ENCODE measurements at regions not wholly inside any gene's neighbourhood (a gene's known extent, or its start where the extent isn't known, plus 50 kb on each side); places are given as distances from the start of the nearest gene placed in this dataset.
"Not testable (repeated sequence)": the region's sequence is repeated elsewhere in the genome, so short reads cannot be mapped to it uniquely, and the experiment has no call there.

DNA sequence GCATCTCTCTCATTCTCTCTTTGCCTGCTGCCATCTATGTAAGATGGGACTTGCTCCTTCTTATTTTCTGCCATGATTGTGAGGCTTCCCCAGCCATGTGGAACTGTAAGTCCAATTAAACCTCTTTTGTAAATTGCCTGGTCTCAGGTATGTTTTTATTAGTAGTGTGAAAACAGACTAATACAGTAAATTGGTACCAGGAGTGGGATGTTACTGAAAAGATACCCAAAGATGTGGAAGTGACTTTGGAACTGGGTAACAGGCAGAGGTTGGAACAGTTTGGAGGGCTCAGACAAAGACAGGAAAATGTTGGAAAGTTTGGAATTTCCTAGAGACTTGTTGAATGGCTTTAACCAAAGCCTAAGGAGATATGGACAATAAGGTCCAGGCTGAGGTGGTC lies 503.1 kb upstream of the SOX9 start:
- not testable (repeated sequence) for DNase-seq

DNA sequence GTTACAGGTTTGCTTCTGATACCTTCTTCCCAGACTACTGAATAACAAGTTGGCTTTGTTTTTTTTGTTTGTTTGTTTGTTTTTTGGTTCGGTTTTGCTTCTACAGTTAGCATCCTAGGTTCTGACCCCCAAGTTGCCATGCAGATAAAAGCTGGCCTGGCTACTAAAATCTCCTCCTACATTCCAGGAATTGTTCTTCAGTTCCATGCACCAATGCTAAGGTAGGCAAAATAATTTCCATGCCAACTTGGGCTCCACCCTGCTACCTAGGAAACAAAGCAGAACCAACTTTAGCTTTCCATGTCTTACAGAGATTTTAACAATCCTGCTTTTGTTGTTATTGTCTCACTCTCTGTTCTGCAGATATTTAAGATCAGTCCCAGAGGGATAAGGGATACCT lies 495.5 kb upstream of the SOX9 start:
- no peak for DNase-seq

DNA sequence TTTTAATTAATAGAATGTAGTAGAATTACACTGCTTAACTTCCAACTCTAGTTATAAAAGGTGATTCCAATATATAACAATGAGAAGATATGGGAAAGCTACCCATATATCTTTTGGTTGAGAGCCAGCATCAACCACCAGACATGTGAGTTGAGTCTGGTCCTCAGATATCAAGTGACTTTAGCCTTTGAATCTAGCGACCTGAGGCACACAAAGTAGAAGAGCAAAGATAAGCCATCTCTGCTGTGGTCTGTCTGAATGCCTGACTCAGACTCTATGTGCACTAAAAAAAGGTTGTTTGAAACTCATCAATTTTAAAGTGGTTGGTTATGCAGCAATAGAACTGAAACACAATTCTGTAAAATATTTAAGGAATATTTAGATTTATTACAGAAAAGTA lies 492.5 kb upstream of the SOX9 start:
- no peak for DNase-seq

DNA sequence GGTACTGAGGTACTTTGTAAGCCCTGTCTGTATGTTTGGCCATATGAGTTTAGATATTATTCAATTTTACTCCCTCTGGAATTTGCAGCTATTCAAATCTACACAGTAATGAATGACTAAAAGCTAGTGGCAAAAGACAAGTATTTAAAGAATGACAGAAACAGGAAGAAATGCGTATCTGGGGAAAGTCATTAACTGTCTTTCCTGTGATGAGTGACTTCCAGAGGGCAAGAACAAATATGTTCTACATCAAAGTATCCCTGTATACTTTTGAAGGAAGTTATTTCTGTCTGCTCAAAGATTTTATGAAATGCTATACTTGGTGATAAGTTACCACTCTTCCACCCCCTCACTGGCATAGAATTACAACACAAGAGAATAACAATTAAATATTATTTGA lies 489.3 kb upstream of the SOX9 start:
- DNase-seq: no peak

DNA sequence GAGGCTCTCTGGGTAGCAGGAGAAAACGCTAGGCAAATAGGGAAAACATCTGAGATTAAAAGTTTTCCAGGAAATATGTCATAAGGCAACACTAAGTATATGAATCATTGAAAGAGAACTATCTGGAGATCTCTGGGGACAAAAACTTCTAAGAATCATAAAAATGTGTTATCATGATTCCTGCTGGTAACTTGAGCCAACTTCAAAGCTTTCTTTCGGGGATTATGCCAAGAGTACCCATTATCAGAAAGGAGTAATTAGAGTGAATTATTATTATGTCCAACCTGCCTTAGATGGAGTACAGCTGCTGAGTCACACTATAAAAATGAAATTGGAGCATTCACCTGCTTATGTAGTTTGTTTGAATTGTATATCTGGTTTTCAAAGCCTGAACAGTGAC lies 488.5 kb upstream of the SOX9 start:
- peak; percentile 10 for DNase-seq

DNA sequence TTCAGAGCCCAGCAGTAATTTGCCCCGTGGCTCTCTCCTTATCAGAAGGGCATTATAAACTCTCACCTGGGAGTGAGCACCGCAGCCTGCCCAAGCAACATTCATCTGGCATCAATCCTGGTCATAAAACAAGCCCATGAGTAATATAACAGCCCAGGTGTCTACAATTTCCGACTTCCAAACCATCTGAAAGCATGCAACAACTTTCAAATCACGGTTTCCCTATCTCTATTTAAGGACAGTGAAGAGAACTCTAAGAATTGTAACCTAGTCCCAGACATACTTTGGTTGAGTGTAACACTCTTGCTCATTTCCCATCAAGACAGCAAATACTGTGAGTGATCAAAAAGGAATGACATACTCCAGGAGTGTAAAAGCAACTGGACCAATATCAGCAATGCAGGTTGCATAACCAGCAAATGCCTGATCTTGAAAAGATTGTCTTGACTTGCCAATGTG lies 487.4 kb upstream of the SOX9 start:
- DNase-seq: no peak

DNA sequence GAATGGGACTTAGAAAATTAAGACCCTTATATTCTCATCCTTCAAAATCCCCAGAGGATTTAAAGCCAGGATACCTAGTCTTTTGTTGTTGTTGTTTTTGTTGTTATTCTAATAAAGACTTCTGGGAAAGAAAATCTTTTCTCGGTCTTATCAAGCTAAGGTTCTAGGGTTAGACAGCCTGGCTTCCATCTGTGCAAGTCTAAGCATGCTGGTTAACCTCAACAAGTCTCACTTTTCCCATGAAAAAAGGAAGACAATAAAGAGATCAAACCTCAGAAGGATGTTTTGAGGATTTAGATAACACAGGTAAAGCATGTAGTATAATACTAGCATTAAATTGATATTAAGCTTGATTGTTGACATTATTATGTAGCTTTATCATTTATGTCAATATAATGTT lies 486.4 kb upstream of the SOX9 start:
- DNase-seq: no peak

DNA sequence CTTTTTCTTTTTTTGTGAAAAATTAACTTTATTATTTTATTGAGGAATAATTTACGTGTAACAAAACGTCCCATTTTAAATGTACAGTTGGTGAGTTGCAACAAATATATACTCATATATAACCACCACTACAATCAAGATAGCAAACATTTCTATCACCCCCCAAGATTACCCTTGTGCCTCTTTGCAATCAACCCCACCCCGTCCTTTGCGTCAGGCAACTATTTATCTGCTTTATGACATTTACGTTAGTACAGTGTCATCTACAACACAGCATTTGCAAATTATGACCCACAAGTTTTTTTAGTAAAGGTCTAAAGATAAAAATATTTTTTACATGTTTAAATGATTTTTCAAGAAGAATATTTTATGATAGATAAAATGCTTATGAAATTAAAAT lies 485.6 kb upstream of the SOX9 start:
- no peak for DNase-seq

GRCh38 chr17:71636644-71637043 lies 484.2 kb upstream of the SOX9 start:
- DNase-seq: no peak

GRCh38 chr17:71638668-71639067 lies 482.2 kb upstream of the SOX9 start:
- DNase-seq: no peak

GRCh38 chr17:71639865-71640264 lies 481.0 kb upstream of the SOX9 start:
- no peak for DNase-seq

DNA sequence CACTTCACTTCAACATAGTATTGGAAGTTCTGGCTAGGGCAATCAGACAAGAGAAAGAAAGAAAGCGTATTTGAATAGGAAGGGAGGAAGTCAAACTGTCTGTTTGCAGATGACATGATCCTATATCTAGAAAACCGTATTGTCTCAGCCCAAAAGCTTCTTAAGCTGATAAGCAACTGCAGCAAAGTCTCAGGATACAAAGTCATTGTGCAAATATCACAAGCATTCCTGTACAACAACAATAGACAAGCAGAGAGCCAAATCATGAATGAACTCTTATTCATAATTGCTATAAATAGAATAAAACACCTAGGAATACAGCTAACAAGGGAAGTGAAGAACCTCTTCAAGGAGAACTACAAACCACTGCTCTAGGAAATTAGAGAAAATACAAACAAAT lies 473.9 kb upstream of the SOX9 start:
- DNase-seq: not testable (repeated sequence)

DNA sequence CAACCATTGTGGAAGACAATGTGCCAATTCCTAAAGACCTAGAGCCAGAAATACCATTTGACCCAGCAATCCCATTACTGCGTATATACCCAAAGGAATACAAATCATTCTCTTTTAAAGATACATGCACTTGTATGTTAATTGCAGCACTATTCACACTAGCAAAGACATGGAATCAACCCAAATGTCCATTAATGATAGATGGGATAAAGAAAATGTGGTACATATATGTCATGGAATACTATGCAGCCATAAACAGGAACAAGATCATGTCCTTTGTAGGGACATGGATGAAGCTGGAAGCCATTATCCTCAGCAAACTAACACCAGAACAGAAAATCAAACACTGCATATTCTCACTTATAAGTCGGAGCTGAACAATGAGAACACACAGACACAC lies 472.5 kb upstream of the SOX9 start:
- DNase-seq: not testable (repeated sequence)

DNA sequence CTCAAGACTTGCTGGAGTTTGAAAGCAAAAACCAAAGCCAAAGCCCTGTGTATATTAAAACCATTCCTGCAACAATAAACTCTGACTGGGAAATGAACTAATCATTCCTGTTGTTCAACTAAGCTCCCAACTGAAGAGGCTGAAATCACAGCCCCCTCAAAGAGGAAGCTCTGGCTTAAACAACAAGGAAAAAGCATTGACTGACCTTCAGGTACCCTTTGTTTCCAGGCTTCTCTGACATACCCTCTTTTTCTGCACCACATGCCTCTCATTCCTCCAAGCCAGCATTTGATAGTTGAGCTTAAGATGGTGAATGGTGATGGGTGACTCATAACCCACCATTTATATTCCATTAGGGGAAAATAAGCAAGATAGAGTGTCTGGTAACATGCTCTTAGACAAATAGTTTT lies 470.9 kb upstream of the SOX9 start:
- DNase-seq: no peak

DNA sequence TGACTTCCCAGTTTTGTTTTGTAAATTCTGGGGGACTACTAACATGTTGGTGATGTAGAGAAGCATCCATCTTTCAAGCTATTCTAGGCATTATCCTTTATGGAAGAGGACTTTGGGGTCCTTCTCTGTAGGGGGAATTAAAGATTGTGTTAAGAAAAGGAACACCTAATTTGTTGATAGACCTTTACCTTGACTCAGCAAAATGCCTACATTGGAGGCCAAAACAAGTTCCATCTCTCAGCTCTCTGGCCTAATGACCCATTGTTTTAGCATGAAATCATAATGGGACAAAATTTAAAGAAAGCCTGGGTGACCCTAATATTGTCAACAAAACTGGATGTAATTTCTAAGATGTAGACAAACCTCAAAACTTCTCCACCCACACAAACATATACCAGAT lies 465.3 kb upstream of the SOX9 start:
- no peak for DNase-seq

DNA sequence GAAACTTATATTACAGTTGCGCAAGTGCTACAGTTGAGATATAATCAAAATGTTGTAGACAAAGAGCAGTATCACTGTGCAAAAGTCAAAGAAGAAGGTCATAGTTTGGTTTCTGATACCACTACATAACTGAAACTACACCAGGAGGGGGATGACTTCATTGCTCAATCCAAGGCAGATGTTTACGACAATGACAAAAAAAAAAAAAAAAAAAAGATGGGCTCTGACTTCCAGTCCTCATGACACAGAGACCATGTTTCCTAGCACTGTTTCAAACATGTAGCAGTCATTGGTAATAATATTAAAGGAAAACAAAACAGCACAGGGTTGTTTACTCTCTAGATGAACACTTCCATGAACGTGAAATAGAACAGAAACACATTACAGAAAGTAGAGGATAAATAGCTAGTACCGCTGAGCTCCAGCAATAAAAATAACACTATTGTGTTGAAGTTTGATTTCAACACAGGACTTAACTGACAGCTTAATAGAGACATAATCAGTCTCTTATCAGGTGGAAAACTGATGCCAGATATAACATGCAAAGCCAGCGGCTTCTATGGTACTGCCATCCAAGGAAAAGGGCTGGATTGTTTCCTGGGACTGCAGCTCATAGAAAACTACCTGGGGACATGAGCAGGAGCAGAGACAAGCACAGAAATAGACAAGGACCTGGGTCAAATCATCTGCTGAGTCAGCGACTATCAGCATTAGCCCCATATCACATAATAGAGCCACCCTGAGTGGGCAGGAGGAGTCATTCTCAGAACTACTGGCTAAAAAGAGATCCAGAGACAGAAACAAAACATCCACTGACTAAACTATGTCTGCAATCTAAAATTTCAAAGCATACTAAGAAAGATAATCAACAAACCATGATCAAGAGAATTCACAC lies 463.6 kb upstream of the SOX9 start:
- no peak for DNase-seq

DNA sequence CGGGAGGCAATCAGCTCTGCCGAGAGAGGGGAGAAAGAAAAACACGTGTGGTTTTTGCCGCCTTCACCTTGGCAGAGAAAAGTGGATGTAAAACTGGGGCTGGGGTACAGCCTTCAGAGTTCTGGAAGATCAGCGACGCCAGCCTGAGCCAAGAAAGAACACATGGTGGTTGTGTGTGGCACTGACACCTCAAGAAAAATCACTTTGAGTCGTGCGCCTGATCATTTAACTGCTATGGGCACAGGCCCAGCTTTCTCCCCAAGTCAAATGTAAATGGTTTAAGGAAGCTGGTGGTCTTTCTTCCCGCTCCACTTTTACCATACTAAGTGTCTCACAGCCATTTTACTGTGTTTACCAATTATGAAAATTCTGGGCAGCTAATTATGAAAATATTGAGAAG lies 461.8 kb upstream of the SOX9 start:
- no peak for DNase-seq

GRCh38 chr17:71664861-71665260 lies 456.0 kb upstream of the SOX9 start:
- DNase-seq: no peak

- no peak for DNase-seq
Observed at GRCh38 chr17:71666047-71666446, 454.8 kb upstream of the SOX9 start.

DNA sequence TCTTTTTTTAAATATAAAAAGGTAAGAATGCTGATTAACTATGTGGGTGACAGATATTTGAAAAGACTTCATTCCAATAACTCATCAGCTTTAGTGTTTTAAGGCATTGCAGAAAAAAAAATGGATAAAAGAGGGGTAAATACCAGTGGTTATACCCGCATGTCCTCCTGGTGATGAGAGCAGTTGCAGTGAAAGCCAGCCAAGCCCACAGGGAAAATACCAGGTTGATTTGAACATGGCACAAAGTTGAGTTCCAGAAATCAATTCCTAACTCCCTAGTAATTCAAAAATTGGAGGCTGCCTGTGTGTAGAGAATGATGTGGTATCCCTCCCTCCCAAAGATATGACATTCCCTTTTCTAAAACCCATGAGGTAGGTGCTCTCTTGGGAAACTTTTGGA lies 453.2 kb upstream of the SOX9 start:
- DNase-seq: no peak

- no peak for DNase-seq
Observed at GRCh38 chr17:71668807-71669206, 452.0 kb upstream of the SOX9 start.

GRCh38 chr17:71677439-71677838 lies 443.4 kb upstream of the SOX9 start:
- no peak for DNase-seq

GRCh38 chr17:71679832-71680231 lies 441.0 kb upstream of the SOX9 start:
- no peak for DNase-seq

DNA sequence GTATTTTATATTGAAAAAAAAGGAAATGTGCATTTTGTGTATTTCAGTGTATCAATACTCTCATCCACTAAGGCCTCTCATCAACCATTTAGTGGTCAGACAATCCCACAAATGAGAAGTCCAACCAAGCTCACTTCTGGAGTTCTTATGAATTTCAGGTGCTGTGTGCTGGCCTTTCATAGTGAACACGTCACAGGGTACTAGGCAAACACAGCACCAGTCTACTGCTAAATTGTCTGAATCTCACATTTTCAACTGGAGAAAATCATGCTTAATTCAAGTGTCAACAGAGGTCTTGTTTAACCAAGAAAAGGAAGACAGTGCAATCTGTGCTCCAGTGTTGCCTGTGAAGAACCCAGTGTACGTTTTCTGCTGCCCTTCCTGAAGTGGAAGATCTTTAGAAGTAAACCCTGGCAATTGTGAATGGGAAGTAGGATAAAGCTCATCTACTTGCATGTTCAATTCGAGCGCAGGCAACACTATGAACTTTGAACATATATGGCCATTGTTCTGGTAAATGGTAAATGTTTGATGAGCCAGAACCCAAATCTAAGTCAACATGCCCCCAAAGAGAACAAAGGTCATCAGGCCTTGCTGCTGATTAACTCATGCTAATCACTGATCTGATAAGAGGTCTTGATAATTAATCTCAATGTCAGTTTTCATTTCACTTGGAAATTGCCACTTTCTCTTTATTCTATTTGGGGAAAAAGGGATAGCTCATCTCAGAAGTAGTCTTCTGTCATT lies 439.2 kb upstream of the SOX9 start:
- no peak for DNase-seq

- no peak for DNase-seq
Observed at GRCh38 chr17:71682174-71682494, 438.7 kb upstream of the SOX9 start.
